ENCODE measurements at regions not wholly inside any gene's neighbourhood (a gene's known extent, or its start where the extent isn't known, plus 50 kb on each side); places are given as distances from the start of the nearest gene placed in this dataset.

DNA sequence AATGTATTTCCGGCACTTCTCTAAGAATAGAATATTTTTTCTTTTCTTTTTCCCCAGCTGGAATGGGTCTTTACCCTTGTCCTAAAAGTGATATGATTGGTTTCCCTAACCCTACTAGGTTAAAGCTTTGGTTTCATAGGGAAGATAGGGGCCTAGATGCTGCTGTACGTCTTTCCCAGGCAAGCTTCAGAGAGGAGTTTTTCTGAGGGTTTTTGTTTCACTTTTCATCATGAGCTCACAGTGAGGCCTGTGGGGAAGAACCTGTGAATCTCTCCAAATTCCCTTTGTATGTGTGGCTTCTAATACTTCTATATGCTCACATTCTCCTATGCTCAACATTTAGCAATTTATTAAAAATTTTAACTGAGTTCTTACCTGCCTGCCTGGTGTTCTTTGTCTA lies 320.0 kb upstream of the PCDH18 start:
- TF ChIP-seq TCF7 (CRISPR knock-in tag; IDR thresholded peaks at IDR 0.05; ENCODE audit: low read depth), result no peak
- TF ChIP-seq, protein P1, sequence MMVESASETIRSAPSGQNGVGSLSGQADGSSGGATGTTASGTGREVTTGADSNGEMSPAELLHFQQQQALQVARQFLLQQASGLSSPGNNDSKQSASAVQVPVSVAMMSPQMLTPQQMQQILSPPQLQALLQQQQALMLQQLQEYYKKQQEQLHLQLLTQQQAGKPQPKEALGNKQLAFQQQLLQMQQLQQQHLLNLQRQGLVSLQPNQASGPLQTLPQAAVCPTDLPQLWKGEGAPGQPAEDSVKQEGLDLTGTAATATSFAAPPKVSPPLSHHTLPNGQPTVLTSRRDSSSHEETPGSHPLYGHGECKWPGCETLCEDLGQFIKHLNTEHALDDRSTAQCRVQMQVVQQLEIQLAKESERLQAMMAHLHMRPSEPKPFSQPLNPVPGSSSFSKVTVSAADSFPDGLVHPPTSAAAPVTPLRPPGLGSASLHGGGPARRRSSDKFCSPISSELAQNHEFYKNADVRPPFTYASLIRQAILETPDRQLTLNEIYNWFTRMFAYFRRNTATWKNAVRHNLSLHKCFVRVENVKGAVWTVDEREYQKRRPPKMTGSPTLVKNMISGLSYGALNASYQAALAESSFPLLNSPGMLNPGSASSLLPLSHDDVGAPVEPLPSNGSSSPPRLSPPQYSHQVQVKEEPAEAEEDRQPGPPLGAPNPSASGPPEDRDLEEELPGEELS (CRISPR knock-in tag; IDR thresholded peaks at IDR 0.05), result no peak
- TF ChIP-seq, protein P2, sequence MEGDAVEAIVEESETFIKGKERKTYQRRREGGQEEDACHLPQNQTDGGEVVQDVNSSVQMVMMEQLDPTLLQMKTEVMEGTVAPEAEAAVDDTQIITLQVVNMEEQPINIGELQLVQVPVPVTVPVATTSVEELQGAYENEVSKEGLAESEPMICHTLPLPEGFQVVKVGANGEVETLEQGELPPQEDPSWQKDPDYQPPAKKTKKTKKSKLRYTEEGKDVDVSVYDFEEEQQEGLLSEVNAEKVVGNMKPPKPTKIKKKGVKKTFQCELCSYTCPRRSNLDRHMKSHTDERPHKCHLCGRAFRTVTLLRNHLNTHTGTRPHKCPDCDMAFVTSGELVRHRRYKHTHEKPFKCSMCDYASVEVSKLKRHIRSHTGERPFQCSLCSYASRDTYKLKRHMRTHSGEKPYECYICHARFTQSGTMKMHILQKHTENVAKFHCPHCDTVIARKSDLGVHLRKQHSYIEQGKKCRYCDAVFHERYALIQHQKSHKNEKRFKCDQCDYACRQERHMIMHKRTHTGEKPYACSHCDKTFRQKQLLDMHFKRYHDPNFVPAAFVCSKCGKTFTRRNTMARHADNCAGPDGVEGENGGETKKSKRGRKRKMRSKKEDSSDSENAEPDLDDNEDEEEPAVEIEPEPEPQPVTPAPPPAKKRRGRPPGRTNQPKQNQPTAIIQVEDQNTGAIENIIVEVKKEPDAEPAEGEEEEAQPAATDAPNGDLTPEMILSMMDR (IDR thresholded peaks at IDR 0.05), result no peak
- TF ChIP-seq, protein P3, sequence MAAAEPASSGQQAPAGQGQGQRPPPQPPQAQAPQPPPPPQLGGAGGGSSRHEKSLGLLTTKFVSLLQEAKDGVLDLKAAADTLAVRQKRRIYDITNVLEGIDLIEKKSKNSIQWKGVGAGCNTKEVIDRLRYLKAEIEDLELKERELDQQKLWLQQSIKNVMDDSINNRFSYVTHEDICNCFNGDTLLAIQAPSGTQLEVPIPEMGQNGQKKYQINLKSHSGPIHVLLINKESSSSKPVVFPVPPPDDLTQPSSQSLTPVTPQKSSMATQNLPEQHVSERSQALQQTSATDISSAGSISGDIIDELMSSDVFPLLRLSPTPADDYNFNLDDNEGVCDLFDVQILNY (CRISPR knock-in tag; IDR thresholded peaks at IDR 0.05), result no peak
- no peak for TF ChIP-seq ATF3 (CRISPR knock-in tag; conservative IDR thresholded peaks at IDR 0.05)
- TF ChIP-seq CREB1 (CRISPR knock-in tag; IDR thresholded peaks at IDR 0.05), result no peak
- TF ChIP-seq TEAD1 (CRISPR knock-in tag; IDR thresholded peaks at IDR 0.05), result no peak
- no peak for TF ChIP-seq SMAD4 (CRISPR knock-in tag; IDR thresholded peaks at IDR 0.05)
- TF ChIP-seq AFF4 (CRISPR knock-in tag; IDR thresholded peaks at IDR 0.05; ENCODE audit: borderline replicate concordance), result no peak
- no peak for TF ChIP-seq ELF4 (CRISPR knock-in tag; IDR thresholded peaks at IDR 0.05; ENCODE audit: low read depth)
- TF ChIP-seq, protein P4, sequence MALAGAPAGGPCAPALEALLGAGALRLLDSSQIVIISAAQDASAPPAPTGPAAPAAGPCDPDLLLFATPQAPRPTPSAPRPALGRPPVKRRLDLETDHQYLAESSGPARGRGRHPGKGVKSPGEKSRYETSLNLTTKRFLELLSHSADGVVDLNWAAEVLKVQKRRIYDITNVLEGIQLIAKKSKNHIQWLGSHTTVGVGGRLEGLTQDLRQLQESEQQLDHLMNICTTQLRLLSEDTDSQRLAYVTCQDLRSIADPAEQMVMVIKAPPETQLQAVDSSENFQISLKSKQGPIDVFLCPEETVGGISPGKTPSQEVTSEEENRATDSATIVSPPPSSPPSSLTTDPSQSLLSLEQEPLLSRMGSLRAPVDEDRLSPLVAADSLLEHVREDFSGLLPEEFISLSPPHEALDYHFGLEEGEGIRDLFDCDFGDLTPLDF (CRISPR knock-in tag; IDR thresholded peaks at IDR 0.05), result no peak
- TF ChIP-seq NFATC4 (CRISPR knock-in tag; IDR thresholded peaks at IDR 0.05), result no peak
